GM23338 (cell line): ENCODE measurements at regions not wholly inside any gene's neighbourhood (a gene's known extent, or its start where the extent isn't known, plus 50 kb on each side); places are given as distances from the start of the nearest gene placed in this dataset.

Experiments used
- ATAC-seq: fragments of 200-7000 bp; cut with Tn5 transposase; 3 replicates; pipeline ENCODE4 v1.9.1; 2020
- DNase-seq: peaks from one replicate; pipeline ENCODE4 v3.0.0-alpha.2; 2015; ENCODE audit warnings: low spot score
- H2AFZ ChIP-seq: fragments of 200-600 bp; sonication (generic); 2 replicates; pipeline ENCODE4 v1.8.0; 2016; ENCODE audit warnings: antibody characterized with exemption, mild to moderate bottlenecking, moderate library complexity
- H3F3A ChIP-seq: fragments of 200-600 bp; sonication (generic); replicated peaks from 2 replicates; pipeline ENCODE4 v1.8.0; 2017; ENCODE audit warnings: antibody characterized with exemption, mixed run types, low read depth
- H3K27ac ChIP-seq: fragments of 200-600 bp; sonication (generic); 2 replicates; pipeline ENCODE4 v1.6.1; 2016; ENCODE audit warnings: low read depth
- H3K27me3 ChIP-seq: fragments of 200-600 bp; sonication (generic); 2 replicates; pipeline ENCODE4 v1.8.0; 2016; ENCODE audit warnings: mild to moderate bottlenecking, mixed run types, moderate library complexity; ENCODE audit not compliant: insufficient read depth
- H3K36me3 ChIP-seq: fragments of 200-600 bp; sonication (generic); 2 replicates; pipeline ENCODE4 v1.8.0; 2016; ENCODE audit warnings: mild to moderate bottlenecking; ENCODE audit not compliant: insufficient read depth
- H3K4me1 ChIP-seq: fragments of 200-600 bp; sonication (generic); 2 replicates; pipeline ENCODE4 v1.8.0; 2016; ENCODE audit warnings: mild to moderate bottlenecking, moderate library complexity; ENCODE audit not compliant: insufficient read depth
- H3K4me2 ChIP-seq: fragments of 200-600 bp; sonication (generic); 2 replicates; pipeline ENCODE4 v1.7.1; 2017; ENCODE audit warnings: mixed run types
- H3K4me3 ChIP-seq: fragments of 200-600 bp; sonication (generic); 2 replicates; pipeline ENCODE4 v1.6.1; 2016; ENCODE audit warnings: mixed run types
- H3K79me2 ChIP-seq: fragments of 200-600 bp; sonication (generic); replicated peaks from 2 replicates; pipeline ENCODE4 v1.8.0; 2017; ENCODE audit warnings: mild to moderate bottlenecking; ENCODE audit not compliant: insufficient read depth
- H3K9me2 ChIP-seq: fragments of 200-600 bp; sonication (generic); 2 replicates; pipeline ENCODE4 v1.8.0; 2017; ENCODE audit not compliant: insufficient read depth
- H4K20me1 ChIP-seq: fragments of 200-600 bp; sonication (generic); replicated peaks from 2 replicates; pipeline ENCODE4 v1.8.0; 2017; ENCODE audit warnings: mild to moderate bottlenecking; ENCODE audit not compliant: insufficient read depth
- H3K27ac Mint-ChIP-seq: 2 replicates; pipeline ENCODE4 v1.8.0; 2020; ENCODE audit warnings: inconsistent platforms, mild to moderate bottlenecking, moderate library complexity, mixed read lengths
- H3K27me3 Mint-ChIP-seq: 3 replicates; pipeline ENCODE4 v1.8.0; 2022; ENCODE audit warnings: low read depth, mild to moderate bottlenecking, moderate library complexity, mixed read lengths, inconsistent platforms; ENCODE audit not compliant: insufficient read depth, poor library complexity
- H3K36me3 Mint-ChIP-seq: 3 replicates; pipeline ENCODE4 v1.8.0; 2021; ENCODE audit warnings: low read depth, mild to moderate bottlenecking, inconsistent platforms, moderate library complexity, mixed read lengths
- H3K4me1 Mint-ChIP-seq: 3 replicates; pipeline ENCODE4 v1.8.0; 2020; ENCODE audit warnings: mild to moderate bottlenecking, inconsistent platforms, mixed read lengths
- H3K4me3 Mint-ChIP-seq: 3 replicates; pipeline ENCODE4 v1.8.0; 2021; ENCODE audit warnings: moderate library complexity, mild to moderate bottlenecking, inconsistent platforms, mixed read lengths
- H3K9me3 Mint-ChIP-seq: 3 replicates; pipeline ENCODE4 v1.8.0; 2020; ENCODE audit warnings: moderate library complexity, mild to moderate bottlenecking, inconsistent platforms, mixed read lengths
- CREB1 ChIP-seq: fragments of 250-450 bp; sonication (Bioruptor Pico); IDR thresholded peaks from 2 replicates; pipeline ENCODE4 v1.5.0; 2020; ENCODE audit warnings: low read depth, mild to moderate bottlenecking, moderate library complexity
- EZH2 ChIP-seq: fragments of 200-600 bp; sonication (generic); IDR thresholded peaks from one replicate; pipeline ENCODE4 v1.8.0; 2017; ENCODE audit warnings: antibody characterized with exemption, mild to moderate bottlenecking, low read depth; ENCODE audit not compliant: unreplicated experiment
- EZH2phosphoT487 ChIP-seq: fragments of 200-600 bp; sonication (generic); IDR thresholded peaks from one replicate; pipeline ENCODE4 v1.8.1; 2018; ENCODE audit warnings: antibody characterized with exemption; ENCODE audit not compliant: unreplicated experiment
- JUNB ChIP-seq: IDR thresholded peaks from one replicate; pipeline ENCODE4 v1.6.1; 2016; ENCODE audit warnings: antibody characterized with exemption; ENCODE audit not compliant: unreplicated experiment
- NANOG ChIP-seq: IDR thresholded peaks from 2 replicates; pipeline ENCODE4 v1.6.1; 2016; ENCODE audit warnings: antibody characterized with exemption, borderline replicate concordance
- POLR2AphosphoS5 ChIP-seq: IDR thresholded peaks from 2 replicates; pipeline ENCODE4 v1.6.1; 2016; ENCODE audit warnings: antibody characterized with exemption, low read depth
- STAT1 ChIP-seq: IDR thresholded peaks from one replicate; pipeline ENCODE4 v1.6.1; 2016; ENCODE audit warnings: antibody characterized with exemption; ENCODE audit not compliant: unreplicated experiment
- ZNF114 ChIP-seq: fragments of 250-450 bp; sonication (Bioruptor Pico); IDR thresholded peaks from 2 replicates; pipeline ENCODE4 v1.5.0; 2020; ENCODE audit warnings: mild to moderate bottlenecking, moderate library complexity
- ZNF331 ChIP-seq: fragments of 250-450 bp; sonication (Bioruptor Pico); IDR thresholded peaks from 2 replicates; pipeline ENCODE4 v1.5.0; 2020; ENCODE audit warnings: low read depth, mild to moderate bottlenecking, moderate library complexity
- TF ChIP-seq, protein P1 (sequence below): fragments of 250-450 bp; sonication (Bioruptor Pico); IDR thresholded peaks from 2 replicates; pipeline ENCODE4 v1.5.0; 2020; ENCODE audit warnings: mild to moderate bottlenecking, moderate library complexity
- TF ChIP-seq, protein P2 (sequence below), 2 experiments: fragments of 200-600 bp in 1 of 2; sonication (generic) in 1 of 2; conservative IDR thresholded peaks; 2 replicates each; pipeline versions ENCODE4 v1.5.1 to v1.6.1; 2016 to 2017; ENCODE audit warnings: antibody characterized with exemption in 2 of 2, low read depth in 2 of 2, mild to moderate bottlenecking in 2 of 2, moderate library complexity in 1 of 2
- TF ChIP-seq, protein P3 (sequence below): IDR thresholded peaks from 2 replicates; pipeline ENCODE4 v1.6.1; 2016; ENCODE audit warnings: antibody characterized with exemption
- TF ChIP-seq, protein P4 (sequence below): IDR thresholded peaks from one replicate; pipeline ENCODE4 v1.6.1; 2018; ENCODE audit warnings: antibody characterized with exemption; ENCODE audit not compliant: unreplicated experiment

DNA sequence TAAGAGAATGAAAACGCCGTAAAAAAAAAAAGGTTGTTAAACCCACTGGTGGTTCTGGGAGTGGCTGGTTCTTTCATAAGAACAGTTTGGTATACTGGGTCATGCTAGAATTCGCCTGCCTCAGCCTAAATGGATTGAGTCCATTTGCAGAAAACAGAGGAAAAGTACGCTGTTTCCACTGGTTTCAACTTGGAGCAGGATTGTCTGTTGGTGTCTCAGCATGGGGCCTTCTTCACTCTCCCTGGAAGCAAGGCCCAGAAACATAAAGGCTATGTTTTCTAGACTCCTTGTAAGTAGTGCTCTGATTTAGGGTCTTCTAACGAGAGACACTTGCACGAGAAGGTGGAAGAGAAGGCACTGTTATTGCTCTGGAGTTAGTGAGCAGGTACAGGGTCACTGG lies 116.9 kb upstream of the MTAP start:
- TF ChIP-seq, protein P1, sequence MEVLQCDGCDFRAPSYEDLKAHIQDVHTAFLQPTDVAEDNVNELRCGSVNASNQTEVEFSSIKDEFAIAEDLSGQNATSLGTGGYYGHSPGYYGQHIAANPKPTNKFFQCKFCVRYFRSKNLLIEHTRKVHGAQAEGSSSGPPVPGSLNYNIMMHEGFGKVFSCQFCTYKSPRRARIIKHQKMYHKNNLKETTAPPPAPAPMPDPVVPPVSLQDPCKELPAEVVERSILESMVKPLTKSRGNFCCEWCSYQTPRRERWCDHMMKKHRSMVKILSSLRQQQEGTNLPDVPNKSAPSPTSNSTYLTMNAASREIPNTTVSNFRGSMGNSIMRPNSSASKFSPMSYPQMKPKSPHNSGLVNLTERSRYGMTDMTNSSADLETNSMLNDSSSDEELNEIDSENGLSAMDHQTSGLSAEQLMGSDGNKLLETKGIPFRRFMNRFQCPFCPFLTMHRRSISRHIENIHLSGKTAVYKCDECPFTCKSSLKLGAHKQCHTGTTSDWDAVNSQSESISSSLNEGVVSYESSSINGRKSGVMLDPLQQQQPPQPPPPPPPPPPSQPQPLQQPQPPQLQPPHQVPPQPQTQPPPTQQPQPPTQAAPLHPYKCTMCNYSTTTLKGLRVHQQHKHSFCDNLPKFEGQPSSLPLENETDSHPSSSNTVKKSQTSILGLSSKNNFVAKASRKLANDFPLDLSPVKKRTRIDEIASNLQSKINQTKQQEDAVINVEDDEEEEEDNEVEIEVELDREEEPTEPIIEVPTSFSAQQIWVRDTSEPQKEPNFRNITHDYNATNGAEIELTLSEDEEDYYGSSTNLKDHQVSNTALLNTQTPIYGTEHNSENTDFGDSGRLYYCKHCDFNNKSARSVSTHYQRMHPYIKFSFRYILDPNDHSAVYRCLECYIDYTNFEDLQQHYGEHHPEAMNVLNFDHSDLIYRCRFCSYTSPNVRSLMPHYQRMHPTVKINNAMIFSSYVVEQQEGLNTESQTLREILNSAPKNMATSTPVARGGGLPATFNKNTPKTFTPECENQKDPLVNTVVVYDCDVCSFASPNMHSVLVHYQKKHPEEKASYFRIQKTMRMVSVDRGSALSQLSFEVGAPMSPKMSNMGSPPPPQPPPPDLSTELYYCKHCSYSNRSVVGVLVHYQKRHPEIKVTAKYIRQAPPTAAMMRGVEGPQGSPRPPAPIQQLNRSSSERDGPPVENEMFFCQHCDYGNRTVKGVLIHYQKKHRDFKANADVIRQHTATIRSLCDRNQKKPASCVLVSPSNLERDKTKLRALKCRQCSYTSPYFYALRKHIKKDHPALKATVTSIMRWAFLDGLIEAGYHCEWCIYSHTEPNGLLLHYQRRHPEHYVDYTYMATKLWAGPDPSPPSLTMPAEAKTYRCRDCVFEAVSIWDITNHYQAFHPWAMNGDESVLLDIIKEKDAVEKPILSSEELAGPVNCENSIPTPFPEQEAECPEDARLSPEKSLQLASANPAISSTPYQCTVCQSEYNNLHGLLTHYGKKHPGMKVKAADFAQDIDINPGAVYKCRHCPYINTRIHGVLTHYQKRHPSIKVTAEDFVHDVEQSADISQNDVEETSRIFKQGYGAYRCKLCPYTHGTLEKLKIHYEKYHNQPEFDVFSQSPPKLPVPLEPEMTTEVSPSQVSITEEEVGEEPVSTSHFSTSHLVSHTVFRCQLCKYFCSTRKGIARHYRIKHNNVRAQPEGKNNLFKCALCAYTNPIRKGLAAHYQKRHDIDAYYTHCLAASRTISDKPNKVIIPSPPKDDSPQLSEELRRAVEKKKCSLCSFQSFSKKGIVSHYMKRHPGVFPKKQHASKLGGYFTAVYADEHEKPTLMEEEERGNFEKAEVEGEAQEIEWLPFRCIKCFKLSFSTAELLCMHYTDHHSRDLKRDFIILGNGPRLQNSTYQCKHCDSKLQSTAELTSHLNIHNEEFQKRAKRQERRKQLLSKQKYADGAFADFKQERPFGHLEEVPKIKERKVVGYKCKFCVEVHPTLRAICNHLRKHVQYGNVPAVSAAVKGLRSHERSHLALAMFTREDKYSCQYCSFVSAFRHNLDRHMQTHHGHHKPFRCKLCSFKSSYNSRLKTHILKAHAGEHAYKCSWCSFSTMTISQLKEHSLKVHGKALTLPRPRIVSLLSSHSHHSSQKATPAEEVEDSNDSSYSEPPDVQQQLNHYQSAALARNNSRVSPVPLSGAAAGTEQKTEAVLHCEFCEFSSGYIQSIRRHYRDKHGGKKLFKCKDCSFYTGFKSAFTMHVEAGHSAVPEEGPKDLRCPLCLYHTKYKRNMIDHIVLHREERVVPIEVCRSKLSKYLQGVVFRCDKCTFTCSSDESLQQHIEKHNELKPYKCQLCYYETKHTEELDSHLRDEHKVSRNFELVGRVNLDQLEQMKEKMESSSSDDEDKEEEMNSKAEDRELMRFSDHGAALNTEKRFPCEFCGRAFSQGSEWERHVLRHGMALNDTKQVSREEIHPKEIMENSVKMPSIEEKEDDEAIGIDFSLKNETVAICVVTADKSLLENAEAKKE (CRISPR knock-in tag): no peak
- TF ChIP-seq POLR2AphosphoS5: no peak
- no peak for TF ChIP-seq JUNB
- TF ChIP-seq NANOG: no peak
- TF ChIP-seq ZNF114: no peak
- no peak for TF ChIP-seq CREB1 (CRISPR knock-in tag)
- TF ChIP-seq, protein P2, sequence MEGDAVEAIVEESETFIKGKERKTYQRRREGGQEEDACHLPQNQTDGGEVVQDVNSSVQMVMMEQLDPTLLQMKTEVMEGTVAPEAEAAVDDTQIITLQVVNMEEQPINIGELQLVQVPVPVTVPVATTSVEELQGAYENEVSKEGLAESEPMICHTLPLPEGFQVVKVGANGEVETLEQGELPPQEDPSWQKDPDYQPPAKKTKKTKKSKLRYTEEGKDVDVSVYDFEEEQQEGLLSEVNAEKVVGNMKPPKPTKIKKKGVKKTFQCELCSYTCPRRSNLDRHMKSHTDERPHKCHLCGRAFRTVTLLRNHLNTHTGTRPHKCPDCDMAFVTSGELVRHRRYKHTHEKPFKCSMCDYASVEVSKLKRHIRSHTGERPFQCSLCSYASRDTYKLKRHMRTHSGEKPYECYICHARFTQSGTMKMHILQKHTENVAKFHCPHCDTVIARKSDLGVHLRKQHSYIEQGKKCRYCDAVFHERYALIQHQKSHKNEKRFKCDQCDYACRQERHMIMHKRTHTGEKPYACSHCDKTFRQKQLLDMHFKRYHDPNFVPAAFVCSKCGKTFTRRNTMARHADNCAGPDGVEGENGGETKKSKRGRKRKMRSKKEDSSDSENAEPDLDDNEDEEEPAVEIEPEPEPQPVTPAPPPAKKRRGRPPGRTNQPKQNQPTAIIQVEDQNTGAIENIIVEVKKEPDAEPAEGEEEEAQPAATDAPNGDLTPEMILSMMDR (conservative IDR thresholded peaks at IDR 0.05; ENCODE audit: low read depth in 2 of 2): no peak
- no peak for TF ChIP-seq STAT1
- TF ChIP-seq, protein P3, sequence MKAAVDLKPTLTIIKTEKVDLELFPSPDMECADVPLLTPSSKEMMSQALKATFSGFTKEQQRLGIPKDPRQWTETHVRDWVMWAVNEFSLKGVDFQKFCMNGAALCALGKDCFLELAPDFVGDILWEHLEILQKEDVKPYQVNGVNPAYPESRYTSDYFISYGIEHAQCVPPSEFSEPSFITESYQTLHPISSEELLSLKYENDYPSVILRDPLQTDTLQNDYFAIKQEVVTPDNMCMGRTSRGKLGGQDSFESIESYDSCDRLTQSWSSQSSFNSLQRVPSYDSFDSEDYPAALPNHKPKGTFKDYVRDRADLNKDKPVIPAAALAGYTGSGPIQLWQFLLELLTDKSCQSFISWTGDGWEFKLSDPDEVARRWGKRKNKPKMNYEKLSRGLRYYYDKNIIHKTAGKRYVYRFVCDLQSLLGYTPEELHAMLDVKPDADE: no peak
- no peak for TF ChIP-seq EZH2
- no peak for TF ChIP-seq EZH2phosphoT487
- no peak for TF ChIP-seq ZNF331 (CRISPR knock-in tag)
- TF ChIP-seq, protein P4, sequence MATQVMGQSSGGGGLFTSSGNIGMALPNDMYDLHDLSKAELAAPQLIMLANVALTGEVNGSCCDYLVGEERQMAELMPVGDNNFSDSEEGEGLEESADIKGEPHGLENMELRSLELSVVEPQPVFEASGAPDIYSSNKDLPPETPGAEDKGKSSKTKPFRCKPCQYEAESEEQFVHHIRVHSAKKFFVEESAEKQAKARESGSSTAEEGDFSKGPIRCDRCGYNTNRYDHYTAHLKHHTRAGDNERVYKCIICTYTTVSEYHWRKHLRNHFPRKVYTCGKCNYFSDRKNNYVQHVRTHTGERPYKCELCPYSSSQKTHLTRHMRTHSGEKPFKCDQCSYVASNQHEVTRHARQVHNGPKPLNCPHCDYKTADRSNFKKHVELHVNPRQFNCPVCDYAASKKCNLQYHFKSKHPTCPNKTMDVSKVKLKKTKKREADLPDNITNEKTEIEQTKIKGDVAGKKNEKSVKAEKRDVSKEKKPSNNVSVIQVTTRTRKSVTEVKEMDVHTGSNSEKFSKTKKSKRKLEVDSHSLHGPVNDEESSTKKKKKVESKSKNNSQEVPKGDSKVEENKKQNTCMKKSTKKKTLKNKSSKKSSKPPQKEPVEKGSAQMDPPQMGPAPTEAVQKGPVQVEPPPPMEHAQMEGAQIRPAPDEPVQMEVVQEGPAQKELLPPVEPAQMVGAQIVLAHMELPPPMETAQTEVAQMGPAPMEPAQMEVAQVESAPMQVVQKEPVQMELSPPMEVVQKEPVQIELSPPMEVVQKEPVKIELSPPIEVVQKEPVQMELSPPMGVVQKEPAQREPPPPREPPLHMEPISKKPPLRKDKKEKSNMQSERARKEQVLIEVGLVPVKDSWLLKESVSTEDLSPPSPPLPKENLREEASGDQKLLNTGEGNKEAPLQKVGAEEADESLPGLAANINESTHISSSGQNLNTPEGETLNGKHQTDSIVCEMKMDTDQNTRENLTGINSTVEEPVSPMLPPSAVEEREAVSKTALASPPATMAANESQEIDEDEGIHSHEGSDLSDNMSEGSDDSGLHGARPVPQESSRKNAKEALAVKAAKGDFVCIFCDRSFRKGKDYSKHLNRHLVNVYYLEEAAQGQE: no peak
- Mint-ChIP-seq H3K36me3 (no peaks in the 10 kb centered on the region), H3K9me3 (no peaks in the 10 kb centered on the region), H3K4me3 (no peak overlapping the region), H3K27me3 (peaks cover 3% of the 10 kb centered on the region), H3K27ac (no peak overlapping the region), H3K4me1 (peaks cover 6% of the 10 kb centered on the region; the same call in 2 of the 3 replicates)
- no peaks in the 10 kb centered on the region for H3F3A ChIP-seq
- DNase-seq (peak; percentile 14), ATAC-seq (peak; percentile 23; the same call in 1 of the 3 replicates)
- no peak overlapping the region for H3K4me3 ChIP-seq
- no peaks in the 10 kb centered on the region for H3K9me2 ChIP-seq
- no peaks in the 10 kb centered on the region for H3K79me2 ChIP-seq
- no peak overlapping the region for H3K27ac ChIP-seq
- H3K4me2 ChIP-seq: no peak overlapping the region
- H3K36me3 ChIP-seq: no peaks in the 10 kb centered on the region
- H2AFZ ChIP-seq: no peak overlapping the region
- no peaks in the 10 kb centered on the region for H3K4me1 ChIP-seq
- H4K20me1 ChIP-seq: no peaks in the 10 kb centered on the region
- H3K27me3 ChIP-seq: no peaks in the 10 kb centered on the region
